Ishikawa (cell line): ENCODE measurements at regions not wholly inside any gene's neighbourhood (a gene's known extent, or its start where the extent isn't known, plus 50 kb on each side); places are given as distances from the start of the nearest gene placed in this dataset.

Experiments used
- CEBPB ChIP-seq: IDR thresholded peaks from 2 replicates; pipeline ENCODE4 v1.6.1; 2012
- EGR1 ChIP-seq: IDR thresholded peaks from 2 replicates; pipeline ENCODE4 v1.6.1; 2012
- EP300 ChIP-seq: IDR thresholded peaks from 2 replicates; pipeline ENCODE4 v1.6.1; 2012; ENCODE audit warnings: borderline replicate concordance
- FOXM1 ChIP-seq: IDR thresholded peaks from 2 replicates; pipeline ENCODE4 v1.6.1; 2012; ENCODE audit warnings: low read depth, borderline replicate concordance
- MAX ChIP-seq: IDR thresholded peaks from 2 replicates; pipeline ENCODE4 v1.6.1; 2012
- NFIC ChIP-seq: IDR thresholded peaks from 2 replicates; pipeline ENCODE4 v1.6.1; 2012
- RAD21 ChIP-seq: IDR thresholded peaks from 2 replicates; pipeline ENCODE4 v1.6.1; 2012; ENCODE audit warnings: low read depth
- REST ChIP-seq: IDR thresholded peaks from 2 replicates; pipeline ENCODE4 v1.6.1; 2012; ENCODE audit warnings: low read depth, mild to moderate bottlenecking
- TAF1 ChIP-seq: IDR thresholded peaks from 2 replicates; pipeline ENCODE4 v1.6.1; 2012; ENCODE audit warnings: low read depth, mild to moderate bottlenecking
- TCF12 ChIP-seq: IDR thresholded peaks from 2 replicates; pipeline ENCODE4 v1.6.1; 2012; ENCODE audit warnings: low read depth
- TEAD4 ChIP-seq: IDR thresholded peaks from 2 replicates; pipeline ENCODE4 v1.6.1; 2012
- USF1 ChIP-seq: IDR thresholded peaks from 2 replicates; pipeline ENCODE4 v1.6.1; 2012
- YY1 ChIP-seq: IDR thresholded peaks from 2 replicates; pipeline ENCODE4 v1.6.1; 2012; ENCODE audit warnings: low read depth
- ZBTB7A ChIP-seq: IDR thresholded peaks from 2 replicates; pipeline ENCODE4 v1.6.1; 2012; ENCODE audit warnings: low read depth

GRCh38 chr21:41640748-41641509, 125.9 kb downstream of the RIPK4 start:
- no peak for TF ChIP-seq ZBTB7A
- TF ChIP-seq TCF12: no peak
- no peak for TF ChIP-seq EP300
- no peak for TF ChIP-seq REST
- TF ChIP-seq EGR1: no peak
- no peak for TF ChIP-seq CEBPB
- TF ChIP-seq FOXM1: no peak
- no peak for TF ChIP-seq USF1
- TF ChIP-seq RAD21: no peak

GRCh38 chr21:41639766-41640165, 127.1 kb downstream of the RIPK4 start:
- TF ChIP-seq TEAD4 (no peak), NFIC (no peak), TCF12 (no peak), YY1 (no peak), TAF1 (no peak), EGR1 (no peak), CEBPB (no peak), MAX (no peak)

- TF ChIP-seq NFIC (no peak), USF1 (no peak), TCF12 (no peak), EGR1 (no peak), YY1 (no peak), REST (no peak), EP300 (no peak)
Measured at GRCh38 chr21:41639336-41639735, 127.5 kb downstream of the RIPK4 start.

- no peak for TF ChIP-seq NFIC
- TF ChIP-seq EGR1: no peak
- no peak for TF ChIP-seq MAX
- no peak for TF ChIP-seq TCF12
- TF ChIP-seq CEBPB: no peak
- no peak for TF ChIP-seq TEAD4
Measured at GRCh38 chr21:41638201-41638790, 128.6 kb downstream of the RIPK4 start.

GRCh38 chr21:41636636-41637630, 129.0 kb upstream of the TMPRSS2 start:
- TF ChIP-seq RAD21: no peak
- no peak for TF ChIP-seq TEAD4
- TF ChIP-seq EP300: no peak
- TF ChIP-seq EGR1: no peak

GRCh38 chr21:41635874-41636273, 127.9 kb upstream of the TMPRSS2 start:
- TF ChIP-seq TAF1: no peak
- TF ChIP-seq EGR1: no peak
- TF ChIP-seq FOXM1: no peak
- no peak for TF ChIP-seq NFIC
- TF ChIP-seq REST: no peak
- no peak for TF ChIP-seq TEAD4
- TF ChIP-seq ZBTB7A: no peak
- TF ChIP-seq CEBPB: no peak
- TF ChIP-seq USF1: no peak
- TF ChIP-seq EP300: no peak
